Type B pancreatic cell (in vitro differentiated cells): ENCODE measurements at regions not wholly inside any gene's neighbourhood (a gene's known extent, or its start where the extent isn't known, plus 50 kb on each side); places are given as distances from the start of the nearest gene placed in this dataset.
"Not testable (repeated sequence)": the region's sequence is repeated elsewhere in the genome, so short reads cannot be mapped to it uniquely, and the experiment has no call there.

Experiments used
- DNase-seq: peaks from one replicate; pipeline ENCODE4 v3.0.0; 2021; ENCODE audit warnings: mixed read lengths; ENCODE audit not compliant: unreplicated experiment; ENCODE audit errors: extremely low spot score
- H3K27ac Mint-ChIP-seq: 2 replicates; pipeline ENCODE4 v1.8.0; 2021; ENCODE audit warnings: mild to moderate bottlenecking, mixed read lengths
- H3K27me3 Mint-ChIP-seq: 2 replicates; pipeline ENCODE4 v1.8.0; 2021; ENCODE audit warnings: mixed read lengths
- H3K36me3 Mint-ChIP-seq: 2 replicates; pipeline ENCODE4 v1.8.0; 2021; ENCODE audit warnings: mixed read lengths
- H3K4me1 Mint-ChIP-seq: one replicate; pipeline ENCODE4 v1.8.0; 2021; ENCODE audit warnings: mixed read lengths; ENCODE audit not compliant: unreplicated experiment
- H3K4me3 Mint-ChIP-seq: 2 replicates; pipeline ENCODE4 v1.8.0; 2021; ENCODE audit warnings: mild to moderate bottlenecking, mixed read lengths
- H3K9me3 Mint-ChIP-seq: 2 replicates; pipeline ENCODE4 v1.8.0; 2021; ENCODE audit warnings: mixed read lengths
- CTCF ChIP-seq: fragments of 200-600 bp; sonication (generic); conservative IDR thresholded peaks from 2 replicates; pipeline ENCODE4 v1.5.0; 2021; ENCODE audit warnings: antibody characterized with exemption, mild to moderate bottlenecking

GRCh38 chr2:17226941-17227490, 291.2 kb downstream of the RAD51AP2 start:
- no peak for DNase-seq
- TF ChIP-seq CTCF = no peak
- H3K9me3 Mint-ChIP-seq = no peaks in the 10 kb centered on the region
- peaks cover 4% of the 10 kb centered on the region for H3K27me3 Mint-ChIP-seq
- H3K4me3 Mint-ChIP-seq = no peak overlapping the region
- no peaks in the 10 kb centered on the region for H3K36me3 Mint-ChIP-seq
- no peak overlapping the region for H3K27ac Mint-ChIP-seq
- H3K4me1 Mint-ChIP-seq = peaks cover 14% of the 10 kb centered on the region

- peaks cover 4% of the 10 kb centered on the region for H3K27me3 Mint-ChIP-seq
- H3K4me3 Mint-ChIP-seq = no peak overlapping the region
- no peaks in the 10 kb centered on the region for H3K9me3 Mint-ChIP-seq
- TF ChIP-seq CTCF = no peak
- peaks cover 6% of the 10 kb centered on the region for H3K4me1 Mint-ChIP-seq
- no peak overlapping the region for H3K27ac Mint-ChIP-seq
- DNase-seq = no peak
- no peaks in the 10 kb centered on the region for H3K36me3 Mint-ChIP-seq
Measured at GRCh38 chr2:17223211-17223610, 295.0 kb downstream of the RAD51AP2 start.

- no peaks in the 10 kb centered on the region for H3K4me1 Mint-ChIP-seq
- H3K27me3 Mint-ChIP-seq = no peaks in the 10 kb centered on the region
- no peak overlapping the region for H3K4me3 Mint-ChIP-seq
- H3K27ac Mint-ChIP-seq = no peak overlapping the region
- no peak for DNase-seq
- H3K9me3 Mint-ChIP-seq = peaks cover 5% of the 10 kb centered on the region
- no peak for TF ChIP-seq CTCF
- H3K36me3 Mint-ChIP-seq = no peaks in the 10 kb centered on the region
Measured at GRCh38 chr2:17208511-17208910, 309.7 kb downstream of the RAD51AP2 start.

- no peak overlapping the region for H3K27ac Mint-ChIP-seq
- no peak for DNase-seq
- TF ChIP-seq CTCF = no peak
- no peaks in the 10 kb centered on the region for H3K27me3 Mint-ChIP-seq
- H3K4me3 Mint-ChIP-seq = no peak overlapping the region
- peaks cover 5% of the 10 kb centered on the region for H3K9me3 Mint-ChIP-seq
- no peaks in the 10 kb centered on the region for H3K4me1 Mint-ChIP-seq
- H3K36me3 Mint-ChIP-seq = no peaks in the 10 kb centered on the region
Measured at GRCh38 chr2:17206771-17207170, 311.5 kb downstream of the RAD51AP2 start.

GRCh38 chr2:17204214-17204613, 314.0 kb downstream of the RAD51AP2 start:
- H3K27me3 Mint-ChIP-seq, H3K9me3 Mint-ChIP-seq, H3K27ac Mint-ChIP-seq, DNase-seq, H3K4me3 Mint-ChIP-seq, H3K36me3 Mint-ChIP-seq, H3K4me1 Mint-ChIP-seq: not testable (repeated sequence)

GRCh38 chr2:17202628-17203027, 315.6 kb downstream of the RAD51AP2 start:
- H3K4me3 Mint-ChIP-seq, H3K36me3 Mint-ChIP-seq, H3K27ac Mint-ChIP-seq: not testable (repeated sequence)

GRCh38 chr2:17199741-17200140, 318.5 kb downstream of the RAD51AP2 start:
- H3K27me3 Mint-ChIP-seq = no peaks in the 10 kb centered on the region
- H3K36me3 Mint-ChIP-seq = no peaks in the 10 kb centered on the region
- H3K9me3 Mint-ChIP-seq = peaks cover 5% of the 10 kb centered on the region
- TF ChIP-seq CTCF = no peak
- no peak overlapping the region for H3K27ac Mint-ChIP-seq
- no peak overlapping the region for H3K4me3 Mint-ChIP-seq
- H3K4me1 Mint-ChIP-seq = no peaks in the 10 kb centered on the region
- no peak for DNase-seq

More at GRCh38 chr2:17202628-17203027, 315.6 kb downstream of the RAD51AP2 start:
- H3K9me3 Mint-ChIP-seq, H3K4me1 Mint-ChIP-seq, H3K27me3 Mint-ChIP-seq, DNase-seq: not testable (repeated sequence)
